Smooth muscle cell (in vitro differentiated cells): ENCODE measurements at regions not wholly inside any gene's neighbourhood (a gene's known extent, or its start where the extent isn't known, plus 50 kb on each side); places are given as distances from the start of the nearest gene placed in this dataset.
A peak's percentile ranks its signal among the peaks of the same experiment; 100 is the strongest.

Source experiments
- DNase-seq: peaks from one replicate; lab custom pipeline; 2025; ENCODE audit not compliant: unreplicated experiment; lab: John Stamatoyannopoulos, UW
- H2AFZ ChIP-seq: fragments of 200-600 bp; sonication (generic); 2 replicates; pipeline ENCODE4 v1.6.0; 2016; ENCODE audit warnings: antibody characterized with exemption, low read depth, mild to moderate bottlenecking
- H3F3A ChIP-seq: fragments of 200-600 bp; sonication (generic); 2 replicates; pipeline ENCODE4 v1.6.0; 2017; ENCODE audit warnings: antibody characterized with exemption, low read depth
- H3K27ac ChIP-seq: fragments of 200-600 bp; sonication (generic); 2 replicates; pipeline ENCODE4 v1.5.1; 2016; ENCODE audit warnings: low read depth, mild to moderate bottlenecking
- H3K27me3 ChIP-seq: fragments of 200-600 bp; sonication (generic); 2 replicates; pipeline ENCODE4 v1.6.1; 2016; ENCODE audit warnings: low read depth, mild to moderate bottlenecking
- H3K36me3 ChIP-seq: fragments of 200-600 bp; sonication (generic); 2 replicates; pipeline ENCODE4 v1.5.1; 2016; ENCODE audit warnings: low read depth
- H3K4me1 ChIP-seq: fragments of 200-600 bp; sonication (generic); 2 replicates; pipeline ENCODE4 v1.5.1; 2016; ENCODE audit warnings: low read depth
- H3K4me2 ChIP-seq: fragments of 200-600 bp; sonication (generic); 2 replicates; pipeline ENCODE4 v1.6.0; 2016; ENCODE audit warnings: mild to moderate bottlenecking
- H3K4me3 ChIP-seq: fragments of 200-600 bp; sonication (generic); 2 replicates; pipeline ENCODE4 v1.5.1; 2016; ENCODE audit warnings: mild to moderate bottlenecking
- H3K79me2 ChIP-seq: fragments of 200-600 bp; sonication (generic); 2 replicates; pipeline ENCODE4 v1.6.0; 2016; ENCODE audit warnings: low read depth, mild to moderate bottlenecking
- H3K9ac ChIP-seq: fragments of 200-600 bp; sonication (generic); 2 replicates; pipeline ENCODE4 v1.6.0; 2016; ENCODE audit warnings: low read depth
- H3K9me3 ChIP-seq: fragments of 200-600 bp; sonication (generic); replicated peaks from 2 replicates; pipeline ENCODE4 v1.5.1; 2016; ENCODE audit warnings: low read depth
- H4K20me1 ChIP-seq: fragments of 200-600 bp; sonication (generic); 2 replicates; pipeline ENCODE4 v1.6.0; 2016; ENCODE audit warnings: low read depth
- WGBS: methylation state at CpG from one replicate; pipeline ENCODE4 v1.1.7; 2016; ENCODE audit warnings: low lambda C conversion rate; 5-methylcytosine and 5-hydroxymethylcytosine counted together
- TF ChIP-seq, protein P1 (sequence below): fragments of 200-600 bp; sonication (generic); IDR thresholded peaks from 2 replicates; pipeline ENCODE4 v1.5.1; 2017; ENCODE audit warnings: borderline replicate concordance, mild to moderate bottlenecking, antibody characterized with exemption; ENCODE audit not compliant: insufficient read depth, poor library complexity, severe bottlenecking

- peaks cover 4% of the 10 kb centered on the region for H3K4me1 ChIP-seq
- TF ChIP-seq, protein P1, sequence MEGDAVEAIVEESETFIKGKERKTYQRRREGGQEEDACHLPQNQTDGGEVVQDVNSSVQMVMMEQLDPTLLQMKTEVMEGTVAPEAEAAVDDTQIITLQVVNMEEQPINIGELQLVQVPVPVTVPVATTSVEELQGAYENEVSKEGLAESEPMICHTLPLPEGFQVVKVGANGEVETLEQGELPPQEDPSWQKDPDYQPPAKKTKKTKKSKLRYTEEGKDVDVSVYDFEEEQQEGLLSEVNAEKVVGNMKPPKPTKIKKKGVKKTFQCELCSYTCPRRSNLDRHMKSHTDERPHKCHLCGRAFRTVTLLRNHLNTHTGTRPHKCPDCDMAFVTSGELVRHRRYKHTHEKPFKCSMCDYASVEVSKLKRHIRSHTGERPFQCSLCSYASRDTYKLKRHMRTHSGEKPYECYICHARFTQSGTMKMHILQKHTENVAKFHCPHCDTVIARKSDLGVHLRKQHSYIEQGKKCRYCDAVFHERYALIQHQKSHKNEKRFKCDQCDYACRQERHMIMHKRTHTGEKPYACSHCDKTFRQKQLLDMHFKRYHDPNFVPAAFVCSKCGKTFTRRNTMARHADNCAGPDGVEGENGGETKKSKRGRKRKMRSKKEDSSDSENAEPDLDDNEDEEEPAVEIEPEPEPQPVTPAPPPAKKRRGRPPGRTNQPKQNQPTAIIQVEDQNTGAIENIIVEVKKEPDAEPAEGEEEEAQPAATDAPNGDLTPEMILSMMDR: no peak
- H3K27ac ChIP-seq: peak overlapping the region; percentile 84
- H3K4me3 ChIP-seq: no peak overlapping the region
- peak overlapping the region; percentile 64 for H2AFZ ChIP-seq
- no peaks in the 10 kb centered on the region for H3K27me3 ChIP-seq
- H3K4me2 ChIP-seq: peak overlapping the region; percentile 46
- no peaks in the 10 kb centered on the region for H3K36me3 ChIP-seq
- 48% methylated on average over 3 of the region's 3 CpGs for WGBS
- H3K9ac ChIP-seq: peak overlapping the region; percentile 33
- no peaks in the 10 kb centered on the region for H3K79me2 ChIP-seq
- H4K20me1 ChIP-seq: no peaks in the 10 kb centered on the region
- H3F3A ChIP-seq: peaks cover 13% of the 10 kb centered on the region
- no peaks in the 10 kb centered on the region for H3K9me3 ChIP-seq
- no peak for DNase-seq
These were observed 57.4 kb upstream of the CTNNA1 start for GRCh38 chr5:138695781-138696180.

- no peaks in the 10 kb centered on the region for H3K27me3 ChIP-seq
- peaks cover 13% of the 10 kb centered on the region for H3F3A ChIP-seq
- H3K9ac ChIP-seq: no peak overlapping the region
- no peak overlapping the region for H2AFZ ChIP-seq
- H3K27ac ChIP-seq: peak overlapping the region; percentile 84
- WGBS: 85% methylated on average over 3 of the region's 3 CpGs
- H3K79me2 ChIP-seq: no peaks in the 10 kb centered on the region
- TF ChIP-seq, protein P1: no peak
- no peaks in the 10 kb centered on the region for H4K20me1 ChIP-seq
- H3K4me1 ChIP-seq: peaks cover 4% of the 10 kb centered on the region
- H3K4me3 ChIP-seq: no peak overlapping the region
- H3K9me3 ChIP-seq: no peaks in the 10 kb centered on the region
- no peaks in the 10 kb centered on the region for H3K36me3 ChIP-seq
- no peak for DNase-seq
- H3K4me2 ChIP-seq: no peak overlapping the region
These were observed 59.1 kb upstream of the CTNNA1 start for GRCh38 chr5:138694146-138694545.

DNA sequence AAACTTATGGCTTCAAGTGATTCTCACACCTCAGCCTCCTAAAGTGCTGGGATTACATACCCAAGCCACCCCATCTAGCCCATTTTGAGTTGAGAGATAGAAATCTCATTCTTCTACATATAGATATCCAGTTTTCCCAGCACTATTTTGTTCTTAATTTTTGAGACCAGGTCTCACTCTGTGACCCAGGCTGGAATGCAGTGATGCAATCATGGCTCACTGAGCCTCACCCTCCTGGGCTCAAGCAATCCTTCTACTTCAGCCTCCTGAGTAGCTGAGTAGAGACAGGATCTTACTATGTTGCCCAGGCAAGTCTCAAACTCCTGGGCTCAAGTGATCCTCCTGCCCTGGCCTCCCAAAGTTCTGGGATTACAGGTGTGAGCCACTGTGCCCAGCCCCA, 60.9 kb upstream of the CTNNA1 start:
- H3K79me2 ChIP-seq: no peaks in the 10 kb centered on the region
- DNase-seq: no peak
- H3K4me2 ChIP-seq: no peak overlapping the region
- no peaks in the 10 kb centered on the region for H3K9me3 ChIP-seq
- H3K4me3 ChIP-seq: no peak overlapping the region
- no peak overlapping the region for H2AFZ ChIP-seq
- no peak overlapping the region for H3K27ac ChIP-seq
- TF ChIP-seq, protein P1: no peak
- no peaks in the 10 kb centered on the region for H3K27me3 ChIP-seq
- H3K4me1 ChIP-seq: peaks cover 4% of the 10 kb centered on the region
- no peak overlapping the region for H3K9ac ChIP-seq
- H3F3A ChIP-seq: peaks cover 5% of the 10 kb centered on the region
- H3K36me3 ChIP-seq: no peaks in the 10 kb centered on the region
- no peaks in the 10 kb centered on the region for H4K20me1 ChIP-seq

- Histone ChIP-seq H3K4me3 (no peak overlapping the region), H3K9ac (no peak overlapping the region), H3K4me1 (peaks cover 4% of the 10 kb centered on the region), H3F3A (peaks cover 5% of the 10 kb centered on the region), H3K27me3 (no peaks in the 10 kb centered on the region), H2AFZ (peak overlapping the region; percentile 60), H3K4me2 (peak overlapping the region; percentile 56), H3K9me3 (no peaks in the 10 kb centered on the region), H4K20me1 (no peaks in the 10 kb centered on the region), H3K79me2 (no peaks in the 10 kb centered on the region), H3K36me3 (no peaks in the 10 kb centered on the region), H3K27ac (peak overlapping the region; percentile 72)
- TF ChIP-seq, protein P1: no peak
- DNase-seq: no peak
- WGBS: 2% methylated on average over 4 of the region's 4 CpGs
These were observed 66.6 kb upstream of the CTNNA1 start for GRCh38 chr5:138686668-138687067.
